C4-2B (cell line): ENCODE measurements at regions not wholly inside any gene's neighbourhood (a gene's known extent, or its start where the extent isn't known, plus 50 kb on each side); places are given as distances from the start of the nearest gene placed in this dataset.

Experiments used
- CTCF ChIP-seq: fragments of 450-650 bp; conservative IDR thresholded peaks from 2 replicates; pipeline ENCODE4 v1.5.1; 2017; ENCODE audit warnings: mild to moderate bottlenecking
- ZFX ChIP-seq: fragments of 450-650 bp; IDR thresholded peaks from 2 replicates; pipeline ENCODE4 v1.6.1; 2017

GRCh38 chr2:71991397-71991796 lies 156.3 kb downstream of the CYP26B1 start:
- TF ChIP-seq CTCF: no peak
- no peak for TF ChIP-seq ZFX
